ENCODE measurements at regions not wholly inside any gene's neighbourhood (a gene's known extent, or its start where the extent isn't known, plus 50 kb on each side); places are given as distances from the start of the nearest gene placed in this dataset.
"Not testable (repeated sequence)": the region's sequence is repeated elsewhere in the genome, so short reads cannot be mapped to it uniquely, and the experiment has no call there.

DNA sequence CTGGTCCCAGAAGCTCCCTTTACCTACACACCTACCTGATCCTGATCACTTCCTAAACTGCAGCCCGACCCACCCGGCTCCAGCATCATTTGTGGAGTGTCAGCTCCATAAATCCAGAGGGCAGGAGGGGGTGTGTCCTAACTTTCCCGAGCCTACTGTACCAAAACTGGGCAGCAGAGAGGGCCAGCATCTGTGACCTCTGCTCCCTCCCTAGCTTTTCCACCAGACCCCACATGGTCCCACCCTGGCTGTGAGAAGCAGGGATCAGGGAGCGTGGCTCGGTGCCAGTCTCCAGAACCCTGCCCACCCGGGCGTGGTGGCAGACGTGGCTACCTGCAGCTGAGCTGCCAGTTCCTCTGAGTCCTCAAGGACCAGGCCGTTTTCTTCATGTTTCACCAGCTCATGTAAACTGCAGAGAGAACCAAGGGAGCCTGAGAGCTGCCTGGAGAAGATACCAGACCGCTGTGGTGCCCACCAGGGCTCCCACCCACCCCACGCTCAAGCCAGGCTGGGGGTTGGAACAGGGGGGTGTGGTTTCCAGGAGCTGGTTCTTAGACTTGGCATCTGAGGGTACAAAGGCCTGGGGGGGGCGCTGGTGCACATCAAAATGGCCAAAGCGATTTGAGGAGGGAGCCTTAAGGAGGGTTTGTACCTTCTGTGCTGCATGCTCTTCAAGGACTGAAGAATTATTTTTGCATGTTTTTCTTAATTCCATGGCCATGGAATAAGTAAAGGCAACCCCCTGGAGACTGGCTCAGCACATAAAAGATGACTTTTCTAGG lies 76.7 kb upstream of the DRD5 start:
- no peak for DNase-seq (ENCODE audit: low read depth)
- no peak for TF ChIP-seq CTCF (IDR thresholded peaks at IDR 0.05; ENCODE audit: low read length, missing control alignments)
- no peak overlapping the region for H3K4me3 ChIP-seq (replicated peaks; ENCODE audit: low read depth, low read length)

DNA sequence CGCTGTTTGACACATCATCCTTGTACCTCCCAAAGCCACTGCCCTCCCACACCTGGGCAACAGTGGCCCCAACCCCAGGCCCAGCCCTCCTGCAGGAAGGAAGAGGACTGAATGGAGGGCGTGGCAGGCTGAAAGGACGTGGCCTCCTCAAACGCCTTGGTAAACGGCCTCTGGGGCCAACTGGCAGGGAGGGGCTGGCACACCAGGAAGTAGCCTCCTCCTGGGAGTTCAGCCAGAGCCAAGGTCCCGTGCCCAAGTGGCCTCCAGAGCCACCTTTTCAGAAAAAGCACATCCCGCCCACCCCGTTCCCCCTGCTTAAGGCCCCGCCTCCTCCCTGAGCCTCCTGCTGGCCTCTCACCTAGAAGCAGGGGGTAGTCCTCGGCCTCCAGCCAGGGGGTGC lies 74.2 kb upstream of the DRD5 start:
- not testable (repeated sequence) for DNase-seq (ENCODE audit: low read depth); H3K4me3 ChIP-seq (replicated peaks; ENCODE audit: low read depth, low read length)

GRCh38 chr4:9707936-9708335 lies 73.5 kb upstream of the DRD5 start:
- not testable (repeated sequence) for H3K4me3 ChIP-seq (replicated peaks; ENCODE audit: low read depth, low read length); DNase-seq (ENCODE audit: low read depth)

DNA sequence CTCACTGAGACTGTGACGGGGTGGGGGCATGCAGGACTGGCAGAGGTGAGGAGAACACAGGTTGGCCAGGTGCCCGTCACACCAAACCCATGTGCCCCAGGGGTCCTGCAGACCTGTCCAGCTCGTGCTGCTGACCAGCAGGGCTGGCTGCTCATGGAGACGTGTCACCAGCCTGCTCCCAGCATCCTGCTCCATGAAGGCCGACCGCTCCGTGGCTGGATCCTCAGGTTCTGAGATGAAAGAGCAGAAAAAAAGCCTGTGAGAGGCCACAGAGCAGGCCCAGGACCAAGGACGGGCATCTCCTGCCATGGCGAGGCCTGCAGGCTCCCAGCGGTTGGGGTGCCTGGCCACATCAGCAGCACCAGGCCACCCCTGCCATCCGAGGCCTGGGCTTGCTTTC lies 71.7 kb upstream of the DRD5 start:
- TF ChIP-seq CTCF (IDR thresholded peaks at IDR 0.05; ENCODE audit: low read length, missing control alignments): no peak
- no peak overlapping the region for H3K4me3 ChIP-seq (replicated peaks; ENCODE audit: low read depth, low read length)
- no peak for DNase-seq (ENCODE audit: low read depth)

DNA sequence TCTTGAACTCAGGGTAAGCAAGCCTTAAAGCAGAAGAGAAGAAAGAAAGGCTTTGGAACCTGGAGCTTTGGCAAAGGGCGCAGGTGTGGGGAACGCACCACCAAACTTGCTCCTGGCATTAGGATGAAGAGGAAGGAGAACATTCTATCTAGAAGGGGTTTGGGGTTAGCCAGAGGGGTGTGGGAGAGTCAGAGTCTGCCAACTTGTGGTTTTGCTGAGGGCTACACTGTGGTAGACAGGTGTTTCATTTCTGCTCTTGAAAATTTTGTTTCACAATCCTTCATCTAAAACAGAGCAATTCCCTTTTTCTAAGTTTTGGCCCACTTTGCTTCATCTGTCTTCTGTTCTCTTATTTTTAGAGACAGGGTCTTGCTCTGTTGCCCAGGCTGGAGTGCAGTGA lies 66.2 kb upstream of the DRD5 start:
- DNase-seq (ENCODE audit: low read depth); H3K4me3 ChIP-seq (replicated peaks; ENCODE audit: low read depth, low read length): not testable (repeated sequence)

DNA sequence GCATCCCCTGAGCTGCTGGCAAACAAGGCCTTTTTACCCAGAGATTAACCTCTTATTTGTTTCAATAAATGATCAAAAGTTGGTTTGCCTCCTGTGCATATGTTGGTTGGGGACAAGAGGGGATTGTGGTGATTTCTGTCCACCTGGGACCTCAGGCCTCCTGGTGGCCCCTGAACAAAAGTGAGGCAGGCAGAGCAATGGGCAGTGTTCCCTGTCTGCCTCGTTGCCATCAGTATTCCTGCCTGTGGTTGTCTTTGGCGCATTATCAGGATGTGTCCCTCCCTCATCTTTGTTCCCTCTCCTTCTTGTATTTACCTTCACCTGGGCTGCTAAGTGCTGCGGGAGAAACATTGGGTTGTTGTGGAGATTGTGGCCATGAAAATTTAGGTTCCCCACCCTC lies 65.3 kb upstream of the DRD5 start:
- H3K4me3 ChIP-seq (replicated peaks; ENCODE audit: low read depth, low read length): no peak overlapping the region
- no peak for TF ChIP-seq CTCF (IDR thresholded peaks at IDR 0.05; ENCODE audit: low read length, missing control alignments)
- no peak for DNase-seq (ENCODE audit: low read depth)

DNA sequence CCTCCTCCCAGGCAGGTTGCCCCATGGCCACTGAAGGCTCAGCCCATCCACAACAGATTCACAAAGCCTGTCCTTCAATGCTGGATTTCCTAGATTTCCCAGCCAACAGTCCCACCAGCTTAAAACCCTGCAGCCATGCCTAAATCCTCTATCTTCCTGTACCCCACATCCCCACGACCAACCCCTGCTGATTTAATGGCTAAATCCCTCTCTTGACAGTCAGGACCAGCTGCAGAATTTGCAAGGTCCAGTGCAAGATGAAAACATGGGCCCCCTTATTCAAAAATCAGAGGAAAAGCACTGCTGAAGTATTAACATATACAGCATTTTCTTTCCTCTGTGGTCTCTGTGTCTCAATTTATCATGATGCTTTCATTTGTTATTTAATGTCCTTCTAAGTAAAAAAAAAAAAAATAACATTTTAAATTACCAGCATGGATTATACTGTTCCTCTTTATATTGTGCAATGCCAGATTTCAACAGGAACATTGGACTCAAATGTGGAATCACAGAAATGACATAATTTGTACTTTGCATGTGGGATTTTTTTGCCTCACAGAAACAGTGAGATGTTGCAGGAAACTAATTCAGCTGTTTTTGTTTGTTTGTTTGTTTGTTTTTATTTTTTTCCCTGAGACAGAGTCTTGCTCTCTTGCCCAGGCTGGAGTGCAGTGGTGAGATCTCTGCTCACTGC lies 63.0 kb upstream of the DRD5 start:
- not testable (repeated sequence) for H3K4me3 ChIP-seq (replicated peaks; ENCODE audit: low read depth, low read length); DNase-seq (ENCODE audit: low read depth)

DNA sequence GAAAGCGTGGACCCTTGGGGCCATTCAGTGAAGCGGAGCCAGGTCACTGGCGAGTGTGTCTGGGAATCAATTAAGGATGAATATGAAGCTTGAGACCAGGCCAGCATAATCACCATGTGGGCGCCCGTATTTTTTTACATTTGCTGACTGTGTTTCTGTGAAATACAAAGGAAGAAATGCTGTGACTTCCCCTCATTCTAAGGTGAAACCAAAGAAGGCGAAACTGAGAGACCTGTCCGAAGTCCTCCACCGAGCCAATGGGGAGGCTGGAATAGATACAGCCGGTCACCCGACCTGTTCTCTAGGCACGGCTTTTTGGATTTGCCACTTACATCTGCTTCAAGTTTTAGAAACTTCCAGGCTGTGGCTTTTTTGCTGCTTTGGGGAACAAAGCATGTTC lies 59.3 kb upstream of the DRD5 start:
- not testable (repeated sequence) for DNase-seq (ENCODE audit: low read depth); H3K4me3 ChIP-seq (replicated peaks; ENCODE audit: low read depth, low read length)

Measured in fibroblast of pulmonary artery (primary cell).